HG03520 (cell line): ENCODE measurements at regions not wholly inside any gene's neighbourhood (a gene's known extent, or its start where the extent isn't known, plus 50 kb on each side); places are given as distances from the start of the nearest gene placed in this dataset.

Source experiments
- ATAC-seq: cut with Tn5 transposase; IDR thresholded peaks from one replicate; pipeline ENCODE4 v1.9.1; 2021; ENCODE audit warnings: mild to moderate bottlenecking, moderate library complexity; ENCODE audit not compliant: unreplicated experiment

GRCh38 chr18:30106356-30106755 lies 936.2 kb downstream of the DSC3 start:
- no peak for ATAC-seq

GRCh38 chr18:30103881-30104280 lies 938.7 kb downstream of the DSC3 start:
- no peak for ATAC-seq

DNA sequence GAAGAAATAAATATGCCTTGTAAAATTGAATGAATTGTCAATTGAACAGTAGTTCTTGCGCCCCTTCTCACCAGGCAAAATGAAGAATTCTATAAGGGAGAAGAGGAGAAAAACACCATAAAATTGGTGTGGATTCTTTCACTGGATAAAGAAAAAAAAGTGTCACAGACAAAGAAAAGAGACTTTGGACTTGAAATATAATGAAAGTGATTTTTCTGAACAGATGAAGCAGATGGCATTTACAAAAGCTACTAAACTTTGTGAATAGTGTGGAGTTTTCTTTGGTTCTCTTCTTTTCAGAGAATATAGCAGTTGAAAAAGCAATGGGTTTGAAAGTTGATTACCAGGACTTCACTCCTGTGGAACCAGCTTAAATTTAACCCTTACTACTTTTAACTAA lies 945.7 kb downstream of the DSC3 start:
- no peak for ATAC-seq

- no peak for ATAC-seq
Measured at GRCh38 chr18:30094556-30094955, 948.0 kb downstream of the DSC3 start.

DNA sequence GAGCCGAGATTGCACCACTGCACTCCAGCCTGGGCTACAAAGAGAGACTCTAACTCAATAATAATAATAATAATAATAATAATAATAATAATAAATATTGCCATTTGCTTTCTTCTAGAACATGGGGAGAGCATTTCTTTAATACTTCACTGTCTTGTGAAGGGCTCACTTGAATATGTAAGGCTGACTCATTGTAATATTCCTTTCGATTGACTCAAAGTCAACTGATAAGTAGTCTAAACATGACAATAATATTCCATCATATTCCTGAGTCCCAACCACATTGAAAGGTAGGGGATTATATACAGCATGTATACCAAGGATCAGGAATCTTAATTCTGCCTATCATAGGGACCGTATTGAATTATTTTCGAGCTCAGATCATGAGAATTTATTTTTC lies 949.2 kb downstream of the DSC3 start:
- ATAC-seq, result no peak

GRCh38 chr18:30088238-30089015 lies 954.1 kb downstream of the DSC3 start:
- ATAC-seq, result no peak

DNA sequence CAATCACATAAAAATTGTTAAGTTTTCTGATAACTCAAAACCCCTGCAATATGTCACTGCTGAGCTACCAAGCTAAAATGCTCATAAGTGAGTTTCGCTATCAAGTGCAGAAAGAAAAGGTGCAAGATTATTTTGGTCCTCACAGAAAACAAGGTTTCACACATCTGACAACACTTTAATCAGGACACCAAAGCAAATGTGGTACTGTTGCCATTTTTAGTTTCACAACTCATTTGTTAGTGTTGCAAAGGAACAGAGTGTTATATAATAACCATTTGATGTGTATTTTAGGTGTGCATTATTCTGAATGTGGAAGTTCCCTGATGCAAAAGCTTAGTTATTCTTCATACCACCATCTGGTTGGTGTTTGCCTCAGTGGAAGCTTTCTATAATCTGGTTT lies 956.2 kb downstream of the DSC3 start:
- ATAC-seq, result no peak

- no peak for ATAC-seq
Measured at GRCh38 chr18:30081122-30081521, 961.4 kb downstream of the DSC3 start.

- no peak for ATAC-seq
Measured at GRCh38 chr18:30072609-30073385, 969.7 kb downstream of the DSC3 start.

DNA sequence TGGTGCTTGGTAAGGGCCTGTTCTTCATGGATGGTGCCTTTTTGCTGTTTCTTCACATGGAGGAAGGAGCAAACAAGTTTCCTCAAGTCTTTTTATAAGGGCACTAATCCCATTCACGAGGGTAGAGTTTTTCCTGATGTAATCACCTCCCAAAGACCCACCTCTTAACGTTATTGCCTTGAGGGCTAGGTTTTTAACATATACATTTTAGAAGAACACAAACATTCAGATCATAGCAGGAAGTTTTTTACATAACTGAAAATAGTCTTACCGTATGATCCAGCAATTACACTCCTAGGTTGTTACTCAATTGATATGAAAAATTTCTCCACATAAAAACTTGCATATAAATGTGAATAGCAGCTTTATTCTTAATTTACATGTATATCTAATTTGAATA lies 976.3 kb downstream of the DSC3 start:
- no peak for ATAC-seq

GRCh38 chr18:30057398-30057797 lies 985.1 kb downstream of the DSC3 start:
- no peak for ATAC-seq

DNA sequence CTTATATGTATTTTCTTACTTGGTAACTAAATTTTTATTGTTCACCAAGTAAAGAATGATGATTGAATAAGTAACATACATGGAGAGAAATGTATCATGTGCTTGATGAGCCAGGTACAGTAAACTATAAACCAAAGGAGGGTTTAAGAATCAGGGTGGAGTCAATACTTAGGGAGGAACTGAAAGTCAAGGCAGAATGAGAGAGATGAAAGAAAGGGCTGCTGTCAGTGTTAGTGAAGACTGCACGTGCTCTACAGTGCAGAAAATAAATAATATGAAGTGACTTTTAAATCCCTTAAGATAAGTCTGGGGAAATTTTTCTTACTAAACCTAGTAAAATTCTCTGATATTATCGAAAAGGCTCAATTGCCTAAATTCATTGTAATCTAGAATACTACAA lies 986.0 kb downstream of the DSC3 start:
- ATAC-seq, result no peak

- ATAC-seq, result no peak
Measured at GRCh38 chr18:30044496-30044895, 998.0 kb downstream of the DSC3 start.

DNA sequence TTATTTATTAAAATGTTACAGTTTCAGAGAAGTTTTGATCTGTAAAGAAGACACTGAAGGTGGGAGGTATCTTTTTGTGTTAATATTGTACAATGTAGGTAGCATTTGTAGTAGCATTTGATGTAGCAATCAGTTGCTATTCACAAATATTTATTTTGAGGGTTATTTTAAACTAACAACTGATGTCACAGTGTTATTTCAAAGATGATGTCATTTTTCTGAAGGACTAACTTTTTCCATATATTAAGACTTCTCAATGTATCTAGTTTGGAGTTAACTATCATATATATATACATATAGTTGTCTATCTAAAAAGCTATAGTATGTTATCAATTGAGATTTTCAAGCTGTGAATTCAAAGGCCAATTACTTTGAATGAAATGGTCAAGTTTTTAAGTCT lies 1003.3 kb downstream of the DSC3 start:
- ATAC-seq, result no peak

GRCh38 chr18:30034818-30035217 lies 1007.7 kb downstream of the DSC3 start:
- no peak for ATAC-seq

- no peak for ATAC-seq
Measured at GRCh38 chr18:30016179-30016578, 1026.4 kb downstream of the DSC3 start.

- no peak for ATAC-seq
Measured at GRCh38 chr18:30004965-30005364, 1037.6 kb downstream of the DSC3 start.

DNA sequence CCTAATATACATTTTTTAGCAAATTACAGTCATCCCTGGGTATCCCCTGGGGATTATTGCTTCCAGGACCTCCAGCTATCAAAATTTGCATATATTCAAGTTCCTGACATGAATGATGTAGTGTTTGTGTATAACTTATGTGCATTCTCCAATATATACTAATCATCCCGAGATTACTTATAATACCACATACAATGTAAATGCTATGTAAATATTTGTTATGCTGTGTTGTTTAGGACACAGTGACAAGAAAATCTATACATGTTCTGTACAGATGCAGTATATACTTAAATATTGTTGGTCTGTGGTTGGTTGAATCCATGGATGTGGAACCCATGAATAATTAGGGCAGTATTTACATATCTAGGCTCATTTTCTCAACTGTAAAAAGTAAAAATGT lies 1060.3 kb downstream of the DSC3 start:
- no peak for ATAC-seq

DNA sequence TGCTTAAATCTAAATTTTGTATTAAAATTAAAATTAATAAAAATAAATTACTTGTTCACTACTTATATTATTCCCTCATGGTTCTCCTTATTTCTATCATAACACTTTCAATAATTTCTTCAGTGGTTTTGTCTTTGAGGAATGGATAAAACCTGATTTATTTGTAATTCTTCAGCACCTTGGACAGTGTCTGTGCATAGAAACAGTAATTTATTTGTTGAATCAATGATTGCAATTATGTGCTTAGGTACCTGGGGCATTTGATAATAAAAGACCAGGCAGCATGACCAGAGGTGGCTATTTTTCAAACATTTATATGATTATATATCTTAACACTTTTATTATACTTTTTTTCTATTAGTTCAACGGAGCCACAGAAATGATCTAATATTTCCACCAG lies 1062.7 kb downstream of the DSC3 start:
- ATAC-seq, result no peak

DNA sequence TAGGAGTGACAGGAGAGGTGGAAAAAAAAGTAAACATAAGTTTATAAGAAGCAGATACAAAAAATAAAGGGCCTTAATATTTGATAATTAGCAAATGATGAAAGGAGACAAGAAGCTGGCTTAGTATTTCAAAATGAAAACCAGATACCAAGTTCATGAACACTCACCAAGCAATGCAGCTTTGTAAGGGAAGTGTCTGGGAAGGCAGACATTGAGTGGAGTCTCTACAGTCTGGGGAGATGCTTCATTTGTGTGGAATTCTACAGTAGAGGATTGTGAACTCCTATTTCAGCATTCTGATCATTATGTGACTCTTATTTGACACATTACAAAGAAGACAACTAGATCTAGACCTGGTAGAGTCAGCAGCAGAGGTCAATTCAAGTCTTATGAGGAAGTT lies 1072.7 kb downstream of the DSC3 start:
- no peak for ATAC-seq

- ATAC-seq, result no peak
Measured at GRCh38 chr18:29962579-29962978, 1080.0 kb downstream of the DSC3 start.

DNA sequence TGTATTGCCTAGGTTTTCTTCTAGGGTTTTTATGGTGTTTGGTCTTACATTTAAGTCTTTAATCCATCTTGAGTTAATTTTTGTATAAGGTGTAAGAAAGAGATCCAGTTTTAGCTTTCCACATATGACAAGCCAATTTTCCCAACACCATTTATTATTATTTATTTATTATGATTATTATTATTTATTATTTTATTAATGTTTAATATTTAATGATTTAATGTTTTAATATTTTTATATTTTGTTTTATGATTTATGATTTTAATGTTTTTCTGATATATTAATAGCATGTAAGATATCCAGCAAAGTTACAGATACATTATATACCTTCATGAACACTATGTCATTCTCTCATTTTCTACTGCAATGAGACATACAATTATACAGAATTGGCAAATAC lies 1082.0 kb downstream of the DSC3 start:
- no peak for ATAC-seq
